ENCODE measurements at regions not wholly inside any gene's neighbourhood (a gene's known extent, or its start where the extent isn't known, plus 50 kb on each side); places are given as distances from the start of the nearest gene placed in this dataset.
A peak's percentile ranks its signal among the peaks of the same experiment; 100 is the strongest.

DNA sequence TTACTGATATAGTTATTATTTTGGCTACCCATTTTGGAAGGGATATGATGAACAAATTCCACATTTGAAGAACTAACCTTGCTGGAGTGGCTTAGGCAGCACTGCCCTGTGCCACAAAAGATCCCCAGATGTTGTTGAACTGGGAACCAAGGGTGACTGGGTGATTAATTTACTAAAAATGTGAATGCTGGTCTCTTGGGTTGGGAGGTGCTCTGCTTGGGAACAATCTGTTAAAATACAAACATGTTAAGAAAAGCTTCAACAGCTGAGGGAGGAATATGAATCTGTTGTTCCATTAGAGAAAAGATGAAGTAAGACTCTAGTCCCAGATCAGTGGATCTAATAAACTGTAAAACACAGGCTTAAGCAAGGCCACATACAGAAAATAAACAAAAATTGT lies 1860.1 kb downstream of the SUCLG1 start:
- FAIRE-seq, result no peak

DNA sequence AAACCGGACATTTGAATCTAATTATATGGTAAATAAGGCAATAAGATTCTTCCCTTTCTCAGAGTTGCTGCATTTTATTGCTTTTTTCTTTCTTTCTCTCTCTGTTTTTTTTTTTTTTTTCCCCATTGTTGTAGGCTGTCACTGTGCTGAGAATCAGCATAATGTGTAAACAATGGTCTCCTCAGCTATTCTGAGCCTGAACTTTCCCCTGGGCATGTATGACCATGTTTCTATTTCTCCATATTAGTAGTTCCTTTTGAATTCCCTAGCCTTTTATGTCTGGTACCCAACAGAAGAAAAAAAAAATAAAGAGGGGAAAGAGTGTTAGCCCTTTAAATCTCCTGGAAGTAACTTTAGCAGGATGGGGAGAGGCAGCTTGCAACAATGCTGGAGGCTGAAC lies 1862.5 kb downstream of the SUCLG1 start:
- FAIRE-seq, result no peak

DNA sequence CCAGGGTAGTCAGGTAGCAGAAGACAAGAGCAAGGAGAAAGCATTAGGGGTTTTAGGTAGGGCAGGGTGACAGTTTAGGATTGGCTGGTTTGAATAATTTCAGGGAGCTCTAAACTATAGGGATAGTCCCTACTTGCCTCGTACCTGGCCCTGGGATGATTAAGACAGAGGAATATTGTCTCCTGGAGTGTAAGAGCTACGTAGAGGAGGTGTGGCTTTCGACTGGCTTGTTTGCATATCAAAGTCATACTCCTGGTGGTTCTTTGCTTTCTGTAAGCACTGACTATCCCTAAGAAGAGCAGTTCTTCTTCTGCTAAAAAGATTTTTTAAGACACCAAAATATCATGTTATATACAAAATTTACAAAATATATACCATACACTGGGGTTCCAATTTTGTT lies 1867.4 kb downstream of the SUCLG1 start:
- no peak for FAIRE-seq

DNA sequence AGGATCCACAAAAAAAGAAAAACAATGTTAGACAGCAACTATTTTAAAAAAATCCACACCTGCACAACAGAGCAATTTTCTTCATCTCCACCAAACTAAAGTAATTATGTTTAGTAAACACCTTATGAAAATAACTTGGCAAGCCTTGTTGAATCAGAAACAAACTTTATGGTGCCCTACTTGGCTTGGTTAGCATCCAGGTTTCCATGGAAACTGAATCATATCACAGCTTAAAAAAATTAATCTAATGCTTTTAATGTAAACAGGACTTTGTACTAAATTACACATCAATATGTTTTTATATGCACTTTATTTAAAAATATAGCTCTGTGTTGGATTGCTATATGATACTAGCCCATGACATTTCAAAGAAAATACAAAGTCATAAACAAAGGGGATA lies 1882.4 kb downstream of the SUCLG1 start:
- FAIRE-seq, result no peak

DNA sequence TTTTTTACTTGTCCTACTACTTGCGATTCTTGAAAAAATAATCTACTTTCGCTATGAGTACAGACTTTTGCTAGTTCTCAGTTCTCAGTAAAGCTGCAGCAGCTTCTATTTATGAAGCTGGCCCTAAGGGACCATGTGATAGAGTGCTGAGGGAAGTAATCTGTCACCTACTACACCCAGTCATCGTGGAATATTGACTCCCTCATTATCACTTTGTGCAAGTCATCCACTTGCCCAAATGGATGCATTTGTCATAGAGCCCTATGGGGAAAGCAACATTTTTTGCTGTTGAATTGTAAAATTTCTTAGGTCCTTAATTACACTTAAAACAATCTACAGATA lies 1919.8 kb downstream of the SUCLG1 start:
- FAIRE-seq, result no peak

DNA sequence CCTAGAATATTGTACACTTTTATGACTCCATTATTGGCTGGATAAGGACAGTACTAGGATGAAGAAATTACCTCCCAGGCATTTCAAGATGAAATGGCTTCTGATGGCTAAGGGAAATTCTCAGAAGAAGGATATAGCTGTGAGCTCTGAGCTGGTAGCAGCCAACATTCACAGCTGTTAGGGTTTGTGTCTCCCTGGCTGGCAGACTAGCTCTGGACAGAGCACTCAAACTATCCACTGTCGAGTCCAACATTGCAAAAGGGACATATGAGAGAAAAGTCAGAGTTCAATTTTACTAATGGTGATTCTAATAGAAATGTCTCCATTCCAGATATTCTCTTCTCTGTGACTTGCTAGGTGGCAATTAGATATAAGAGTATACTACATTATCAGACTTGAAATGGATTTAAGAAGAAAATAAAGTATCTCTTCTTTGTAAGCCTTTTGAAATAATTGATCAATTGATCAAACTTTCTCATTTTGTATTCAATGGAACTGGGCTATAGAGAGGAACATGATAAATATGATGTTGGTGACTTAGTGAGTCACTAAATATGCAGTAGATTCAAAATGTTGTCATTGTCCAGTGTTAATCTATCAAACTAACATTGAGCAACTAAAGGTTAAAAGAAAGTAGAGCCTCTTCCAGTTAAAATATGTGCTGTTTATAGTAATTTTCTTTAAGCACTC lies 1920.3 kb downstream of the SUCLG1 start:
- no peak for FAIRE-seq

DNA sequence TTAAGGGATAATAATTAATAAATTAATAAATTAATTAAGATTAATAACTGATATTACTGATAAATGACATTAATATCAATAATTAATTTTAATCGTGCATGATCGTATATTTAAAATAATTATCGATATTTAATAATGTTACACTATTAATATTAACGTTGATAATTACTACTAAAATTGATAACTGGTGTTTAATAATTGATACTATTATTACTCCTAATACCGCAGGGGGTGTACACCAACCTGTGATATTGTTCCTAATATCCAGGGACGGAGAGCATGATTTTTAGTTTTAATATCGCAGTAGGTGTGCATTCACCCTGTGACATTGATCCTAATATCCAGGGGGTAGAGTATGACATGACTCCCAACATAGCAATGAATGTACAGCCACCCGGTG lies 1930.8 kb downstream of the SUCLG1 start:
- FAIRE-seq, result no peak

DNA sequence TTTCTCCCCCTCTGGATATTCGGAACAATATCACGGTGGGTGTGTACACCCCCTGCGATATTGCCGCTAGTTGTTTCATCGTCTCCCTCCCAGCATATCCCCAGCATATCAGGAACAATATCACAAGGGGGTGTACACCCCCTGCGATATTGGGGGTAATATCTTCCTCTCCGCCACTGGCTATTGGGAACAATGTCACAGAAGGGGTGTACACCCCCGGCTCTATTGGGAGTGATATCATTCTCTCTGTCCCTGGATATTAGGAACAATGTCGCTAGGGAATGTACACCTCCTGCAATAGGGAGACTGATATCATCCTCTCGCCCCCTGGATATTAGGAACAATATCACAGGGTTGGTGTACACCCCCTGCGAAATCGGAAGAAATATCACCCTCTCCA lies 1932.0 kb downstream of the SUCLG1 start:
- FAIRE-seq, result no peak

DNA sequence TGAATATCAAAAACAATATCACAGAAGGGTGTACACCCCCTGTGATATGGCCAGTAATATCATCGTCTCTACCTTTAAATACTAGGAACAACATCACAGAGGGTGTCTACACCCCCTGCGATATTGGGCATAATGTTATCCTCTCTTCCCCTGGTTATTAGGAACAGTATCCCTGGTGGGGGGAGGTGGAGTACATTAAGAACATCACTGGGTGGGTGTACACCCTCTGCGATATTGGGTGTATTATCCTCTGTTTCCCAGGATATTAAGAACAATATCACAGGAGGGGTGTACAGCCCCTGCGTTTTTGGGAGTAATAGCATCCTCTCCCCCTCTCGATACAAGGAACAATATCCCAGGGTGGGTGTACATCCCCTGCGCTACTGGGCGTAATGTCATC lies 1932.8 kb downstream of the SUCLG1 start:
- no peak for FAIRE-seq

DNA sequence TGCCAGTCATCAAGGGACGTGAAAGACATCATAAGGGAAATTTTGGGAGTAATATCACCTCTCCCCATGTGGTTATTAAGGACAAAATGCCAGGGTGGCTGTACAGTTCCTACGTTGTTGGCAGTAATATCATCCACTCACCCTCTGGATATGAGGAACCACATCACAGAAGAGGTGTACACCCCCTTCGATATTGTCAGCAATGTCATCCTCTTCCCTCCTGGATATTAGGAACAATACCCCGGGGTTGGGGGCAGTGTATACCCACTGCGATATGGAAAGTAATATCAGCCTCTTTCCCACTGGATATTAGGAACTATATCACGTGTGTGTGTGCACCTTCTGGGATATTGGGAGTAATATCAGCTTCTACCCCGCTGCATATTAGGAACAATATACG lies 1933.3 kb downstream of the SUCLG1 start:
- no peak for FAIRE-seq

DNA sequence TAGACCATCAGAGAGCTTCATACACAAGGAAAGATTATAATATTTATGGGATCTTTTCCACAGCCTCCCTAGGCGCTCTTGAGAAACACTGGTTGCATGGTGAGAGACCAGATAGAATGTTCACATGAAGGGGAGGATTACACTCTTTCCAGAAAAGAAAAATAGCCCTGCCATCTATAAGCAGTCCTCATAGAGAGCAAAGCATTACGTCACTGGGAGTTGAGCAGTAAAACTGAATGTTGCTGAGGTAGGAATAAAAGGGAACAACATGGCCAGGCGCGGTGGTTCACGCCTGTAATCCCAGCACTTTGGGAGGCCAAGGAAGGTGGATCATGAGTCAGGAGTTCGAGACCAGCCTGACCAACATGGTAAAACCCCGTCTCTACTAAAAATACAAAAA lies 1934.3 kb downstream of the SUCLG1 start:
- FAIRE-seq, result no peak

DNA sequence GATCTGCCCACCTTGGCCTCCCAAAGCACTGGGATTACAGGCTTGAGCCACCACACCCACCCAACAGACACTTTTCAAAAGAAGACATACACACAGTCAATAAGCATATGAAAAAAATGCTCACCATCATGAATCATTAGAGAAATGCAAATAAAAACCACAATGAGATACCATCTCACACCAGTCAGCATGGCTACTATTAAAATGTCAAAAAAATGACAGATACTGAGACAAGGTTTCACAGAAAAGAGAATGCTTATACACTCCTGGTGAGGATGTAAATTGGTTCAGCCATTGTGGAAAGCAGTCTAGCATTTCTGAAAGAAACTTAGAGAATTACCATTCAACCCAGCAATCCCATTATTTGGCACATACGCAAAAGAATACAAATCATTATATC lies 1947.2 kb downstream of the SUCLG1 start:
- no peak for FAIRE-seq

DNA sequence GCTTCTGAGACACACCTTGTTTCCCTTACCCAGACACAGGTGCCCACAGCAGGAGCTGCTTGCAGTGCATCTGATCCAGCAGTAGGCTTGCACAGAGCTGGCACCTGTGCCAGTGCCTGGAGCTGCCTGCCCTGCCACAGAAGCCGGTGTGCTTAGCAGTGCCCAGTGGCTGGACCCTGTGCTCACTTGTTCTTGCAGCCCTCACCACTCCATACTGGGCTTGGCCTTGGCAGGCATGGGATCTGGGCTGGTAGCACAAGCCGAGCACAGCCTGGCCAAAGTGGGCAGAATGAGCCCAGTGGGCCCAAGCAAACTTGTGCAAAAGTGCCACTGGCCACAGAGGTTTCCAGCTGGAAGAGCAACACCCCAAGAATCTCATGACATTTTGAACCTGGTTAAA lies 1950.4 kb downstream of the SUCLG1 start:
- no peak for FAIRE-seq

DNA sequence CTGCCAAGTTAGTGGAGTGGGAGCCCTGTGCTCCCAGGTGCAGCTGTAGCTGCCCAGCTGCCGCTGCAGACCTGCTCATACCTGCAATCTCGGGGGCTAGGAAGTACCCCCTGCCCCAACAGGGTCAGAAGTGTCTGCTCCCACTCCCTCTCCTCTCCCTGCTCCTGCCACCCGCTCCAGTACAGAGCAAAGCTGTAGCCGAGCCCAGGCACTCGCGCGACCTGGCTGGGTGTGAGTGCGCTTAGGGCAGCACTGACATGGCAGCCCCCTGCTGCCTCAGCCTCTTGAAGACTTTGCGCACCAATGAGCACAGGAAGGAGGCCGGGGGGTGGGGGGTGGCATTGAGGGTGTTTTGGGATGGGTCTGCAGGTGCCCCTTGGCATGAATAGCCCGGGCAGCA lies 1951.4 kb downstream of the SUCLG1 start:
- no peak for FAIRE-seq

DNA sequence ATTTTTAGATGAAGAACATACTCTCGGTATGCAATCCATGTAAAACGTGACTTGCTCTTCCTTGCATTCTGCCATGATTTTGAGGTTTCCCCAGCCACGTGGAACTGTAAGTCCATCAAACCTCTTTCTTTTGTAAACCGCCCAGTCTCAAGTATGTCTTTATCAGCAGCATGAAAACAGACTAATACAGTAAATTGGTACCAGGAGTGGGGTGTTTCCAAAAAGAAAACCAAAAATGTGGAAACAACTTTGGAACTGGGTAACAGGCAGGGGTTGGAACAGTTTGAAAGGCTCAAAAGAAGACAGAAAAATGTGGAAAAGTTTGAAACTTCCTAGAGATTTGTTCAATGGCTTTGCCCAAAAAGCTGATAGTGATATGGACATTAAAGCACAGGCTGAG lies 1957.9 kb downstream of the SUCLG1 start:
- no peak for FAIRE-seq

DNA sequence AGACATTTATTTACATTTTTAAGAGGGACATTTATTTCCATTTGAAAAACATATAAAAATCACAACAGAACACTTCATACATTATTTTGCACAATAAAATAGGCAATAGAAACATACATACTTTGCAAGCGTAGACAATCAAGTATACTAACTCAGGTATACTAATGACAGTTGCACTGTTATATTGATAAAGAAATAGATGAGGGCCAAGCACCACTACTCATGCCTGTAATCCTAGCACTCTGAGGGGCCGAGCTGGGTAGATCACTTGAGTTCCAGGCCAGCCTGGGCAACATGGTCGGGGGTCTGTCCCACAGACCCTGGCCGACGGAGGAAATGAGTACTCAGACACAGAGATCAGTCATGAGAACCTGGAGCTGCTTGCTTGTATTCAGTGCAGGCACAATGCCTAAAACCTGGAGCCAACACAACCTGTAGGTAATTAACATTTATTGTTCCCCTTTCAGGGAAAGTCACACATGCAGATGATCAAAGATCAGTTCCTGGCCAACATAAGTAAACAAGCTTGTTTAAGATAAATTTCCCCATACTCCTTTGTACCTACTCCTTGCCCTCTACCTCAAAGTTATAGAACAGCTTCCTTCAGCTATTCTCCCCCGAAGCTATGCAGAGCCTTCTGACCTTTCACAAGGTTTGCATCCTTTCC lies 1960.2 kb downstream of the SUCLG1 start:
- no peak for FAIRE-seq

DNA sequence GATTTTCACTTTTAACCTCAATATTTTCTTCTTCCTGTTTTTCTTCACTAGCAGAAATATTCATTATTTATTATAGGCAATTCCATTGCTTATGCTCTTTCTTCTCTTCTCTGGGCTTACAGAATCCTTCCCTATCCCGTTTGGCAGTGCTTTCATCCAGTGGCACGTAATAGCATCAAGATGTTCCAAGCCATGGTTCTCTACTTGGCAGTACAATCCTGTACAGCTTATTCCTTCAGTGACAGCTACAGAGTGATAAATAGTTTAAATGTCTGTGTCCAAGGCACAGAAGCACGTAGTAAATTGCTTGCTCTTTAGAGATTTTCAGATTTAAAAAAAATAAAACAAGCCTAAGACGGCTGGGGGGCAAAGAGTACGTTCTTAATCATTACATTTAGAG lies 1964.3 kb downstream of the SUCLG1 start:
- no peak for FAIRE-seq

DNA sequence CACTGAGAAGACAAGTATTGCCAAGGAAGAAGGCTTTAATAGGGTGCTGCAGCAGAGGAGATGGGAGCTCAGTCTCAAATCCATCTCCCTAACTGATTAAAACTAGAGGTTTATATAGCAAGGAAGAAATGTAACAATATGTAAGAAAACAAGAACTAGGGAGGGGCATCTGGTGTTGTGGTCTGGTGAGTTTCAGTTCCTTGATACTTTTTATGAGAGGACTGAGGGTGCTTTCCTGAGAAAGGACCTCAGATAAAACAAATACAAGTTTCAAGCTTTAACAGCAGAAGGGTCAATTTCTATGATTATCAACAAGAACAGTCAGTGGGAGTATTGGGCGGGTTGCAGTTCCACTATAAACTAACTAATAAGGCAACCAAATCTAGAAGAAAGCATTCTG lies 1967.5 kb downstream of the SUCLG1 start:
- no peak for FAIRE-seq

DNA sequence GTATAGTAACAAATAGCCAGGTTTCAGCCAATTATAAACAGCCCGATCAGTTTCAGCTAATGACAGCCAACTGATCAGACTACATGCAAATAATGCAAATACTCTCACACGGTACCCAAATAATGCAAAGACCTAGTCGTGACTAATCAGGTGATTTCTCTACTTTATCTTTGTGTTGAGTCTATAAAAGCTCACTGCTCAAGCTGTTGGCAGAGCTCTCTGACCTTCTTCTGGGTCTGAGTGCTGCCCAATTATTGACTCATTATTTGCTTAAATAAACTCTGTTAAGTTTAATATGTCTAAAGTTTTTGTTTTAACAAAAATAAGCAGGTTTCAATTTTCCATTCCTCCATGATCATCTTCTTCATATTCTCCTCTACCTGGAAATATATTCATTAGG lies 1971.7 kb downstream of the SUCLG1 start:
- FAIRE-seq, result no peak

DNA sequence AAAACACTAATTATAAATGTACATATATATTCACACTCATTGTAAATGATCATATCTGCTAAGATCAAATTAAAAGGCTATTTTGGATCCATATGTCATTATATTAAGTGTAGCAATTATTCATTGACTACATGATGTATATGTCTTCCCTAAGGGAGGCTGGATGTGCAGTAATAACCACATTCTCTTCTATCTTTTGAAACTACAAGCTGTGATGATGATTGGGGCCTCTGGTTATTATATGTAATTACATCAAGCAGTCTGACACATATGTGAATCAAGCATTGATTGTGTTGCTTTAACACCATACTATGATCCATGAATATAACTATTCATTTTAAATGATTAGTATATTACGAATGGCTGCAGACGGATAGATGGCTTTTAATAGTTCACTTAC lies 1973.4 kb downstream of the SUCLG1 start:
- FAIRE-seq, result no peak

DNA sequence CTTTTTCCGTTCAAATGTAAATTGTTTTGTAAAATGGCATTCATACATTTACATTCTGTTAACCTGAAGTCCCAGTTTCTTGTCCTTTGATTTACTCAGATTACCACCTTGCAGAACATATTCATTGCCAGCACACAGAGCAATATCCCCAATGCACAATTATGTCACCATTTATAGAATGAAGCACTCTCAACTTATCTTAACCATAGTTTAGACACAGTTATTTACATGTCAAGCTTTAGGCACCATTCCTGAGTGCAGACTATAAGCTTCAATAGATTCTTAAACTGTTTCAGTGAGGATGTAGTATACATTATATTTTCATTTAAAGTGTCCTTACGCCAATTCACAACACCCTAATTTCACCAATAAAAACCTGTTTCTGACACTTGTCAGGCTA lies 1977.9 kb downstream of the SUCLG1 start:
- no peak for FAIRE-seq

DNA sequence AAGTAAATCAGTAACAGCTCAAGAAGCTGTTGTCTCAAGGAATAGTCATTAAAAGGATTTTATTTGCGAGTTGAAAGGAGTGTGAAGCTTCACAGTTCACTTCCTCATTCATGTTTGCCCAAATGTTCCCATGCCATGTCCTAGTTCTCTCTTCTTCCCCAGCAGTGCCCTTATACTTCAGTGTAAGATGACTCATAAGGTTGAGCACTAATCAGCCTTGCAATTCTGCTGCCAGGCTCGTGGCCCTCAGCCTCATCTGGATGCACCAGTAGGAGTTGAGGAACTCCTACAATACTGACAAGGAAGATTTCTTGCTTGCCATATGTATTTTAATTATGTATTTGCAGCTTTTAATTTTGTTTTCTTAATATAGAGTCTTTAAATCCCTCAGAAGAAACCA lies 1980.4 kb downstream of the SUCLG1 start:
- peak; percentile 14 for FAIRE-seq

DNA sequence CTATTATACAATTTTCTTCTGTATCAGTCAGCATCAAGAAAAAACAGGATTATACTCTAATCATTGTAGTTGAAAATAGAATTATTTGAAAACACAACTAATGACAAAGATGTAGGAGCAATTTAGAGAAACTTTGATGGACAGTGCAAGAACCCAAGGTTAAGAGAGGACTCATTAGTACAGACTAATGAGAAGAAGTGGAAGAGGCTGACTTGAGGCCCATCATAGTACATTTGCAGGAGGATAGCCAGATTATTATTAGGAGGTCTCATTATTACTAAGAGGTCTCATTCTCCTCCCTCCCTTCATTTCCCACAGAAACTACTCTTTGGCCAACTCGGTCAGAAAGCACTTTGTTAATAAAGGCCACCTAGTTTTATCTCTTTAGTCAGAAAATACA lies 1983.0 kb downstream of the SUCLG1 start:
- FAIRE-seq, result no peak

DNA sequence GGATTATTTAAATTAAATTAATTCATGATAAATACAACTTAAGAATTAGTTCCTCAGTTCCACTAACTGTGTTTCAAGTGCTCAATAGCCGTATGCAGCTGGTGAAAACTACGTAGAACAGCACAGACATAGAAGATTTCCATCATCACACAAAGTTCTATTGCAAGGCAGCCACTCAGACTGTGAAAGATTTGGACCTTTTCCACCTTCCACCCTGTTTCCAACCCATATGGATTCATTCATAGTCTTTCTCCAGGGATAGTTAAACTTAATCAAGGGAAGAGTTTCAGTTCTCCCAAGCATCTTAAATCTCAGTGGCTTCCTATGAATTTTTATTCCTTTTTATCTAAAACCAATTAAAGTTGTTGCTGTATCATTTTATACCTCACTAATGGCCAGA lies 2030.8 kb downstream of the SUCLG1 start:
- FAIRE-seq, result no peak

DNA sequence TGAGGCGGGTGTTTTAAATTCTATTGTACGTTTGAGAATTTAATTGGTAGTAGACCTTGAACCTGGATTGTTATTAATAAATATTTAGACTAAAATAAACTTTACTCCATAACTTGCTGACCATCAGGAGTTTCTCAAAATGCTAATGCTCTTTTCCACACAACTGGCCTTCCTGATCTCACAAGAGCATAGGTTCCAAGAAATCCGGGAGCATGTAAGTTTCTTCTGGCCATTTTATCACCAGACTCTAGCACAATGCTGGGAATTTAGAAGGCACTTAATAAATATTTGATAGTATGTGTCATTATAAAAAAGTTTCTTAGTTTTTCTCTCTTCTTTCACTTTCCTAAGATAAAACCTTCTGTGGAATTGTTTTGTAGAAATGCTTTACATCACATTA lies 2047.1 kb downstream of the SUCLG1 start:
- no peak for FAIRE-seq

Data from colon (tissue), 2 donors.